ENCODE measurements at regions not wholly inside any gene's neighbourhood (a gene's known extent, or its start where the extent isn't known, plus 50 kb on each side); places are given as distances from the start of the nearest gene placed in this dataset.

- Histone ChIP-seq H3K4me1 (ENCODE audit: control insufficient read depth, insufficient read depth, low read length) (no peaks in the 10 kb centered on the region), H3K36me3 (ENCODE audit: control insufficient read depth, insufficient read depth, low read length) (no peaks in the 10 kb centered on the region), H3K27ac (ENCODE audit: low read length) (no peak overlapping the region), H3K27me3 (ENCODE audit: control insufficient read depth, insufficient read depth, low read length) (no peaks in the 10 kb centered on the region), H3K4me3 (ENCODE audit: low read length) (no peak overlapping the region), H3K9me3 (ENCODE audit: control insufficient read depth, insufficient read depth, low read length) (no peaks in the 10 kb centered on the region)
- intact Hi-C loops (cut with micrococcal nuclease), result no loop called here
- no peak overlapping the region for H3K4me3 Mint-ChIP-seq
- ATAC-seq (no peak), DNase-seq (no peak)
- no peaks in the 10 kb centered on the region for H3K4me1 Mint-ChIP-seq
- no peaks in the 10 kb centered on the region for H3K36me3 Mint-ChIP-seq
- no peak for TF ChIP-seq CTCF (IDR thresholded peaks at IDR 0.05)
- H3K9me3 Mint-ChIP-seq, result peaks cover 2 to 11% of the 10 kb centered on the region in 2 donors
- H3K27ac Mint-ChIP-seq, result no peak overlapping the region
- no peaks in the 10 kb centered on the region for H3K27me3 Mint-ChIP-seq (ENCODE audit: low read depth in 2 of 2)
Observed at GRCh38 chrX:98422536-98422935, 1538.8 kb downstream of the RPA4 start.

GRCh38 chrX:98432413-98432812 is 1548.7 kb downstream of the RPA4 start:
- DNase-seq, result no peak
- H3K4me1 ChIP-seq (ENCODE audit: control insufficient read depth, insufficient read depth, low read length), result no peaks in the 10 kb centered on the region
- no peaks in the 10 kb centered on the region for H3K9me3 ChIP-seq (ENCODE audit: control insufficient read depth, insufficient read depth, low read length)
- no peaks in the 10 kb centered on the region for H3K36me3 ChIP-seq (ENCODE audit: control insufficient read depth, insufficient read depth, low read length)
- Mint-ChIP-seq H3K27me3 (ENCODE audit: low read depth in 2 of 2) (no peaks in the 10 kb centered on the region), H3K27ac (no peak overlapping the region), H3K4me1 (no peaks in the 10 kb centered on the region), H3K4me3 (no peak overlapping the region), H3K9me3 (peaks cover 2 to 4% of the 10 kb centered on the region in 2 donors), H3K36me3 (no peaks in the 10 kb centered on the region)
- intact Hi-C loops (cut with micrococcal nuclease), result no loop called here
- no peaks in the 10 kb centered on the region for H3K27me3 ChIP-seq (ENCODE audit: control insufficient read depth, insufficient read depth, low read length)
- no peak for TF ChIP-seq CTCF (IDR thresholded peaks at IDR 0.05)
- no peak overlapping the region for H3K27ac ChIP-seq (ENCODE audit: low read length)
- no peak for ATAC-seq
- no peak overlapping the region for H3K4me3 ChIP-seq (ENCODE audit: low read length)
- WGBS (ENCODE audit: insufficient coverage), result 100% methylated on average over 1 of the region's 1 CpG

- DNase-seq, result no peak
- WGBS (ENCODE audit: insufficient coverage), result 85% methylated on average over 3 of the region's 4 CpGs
- Histone ChIP-seq H3K27me3 (ENCODE audit: control insufficient read depth, insufficient read depth, low read length) (no peaks in the 10 kb centered on the region), H3K9me3 (ENCODE audit: control insufficient read depth, insufficient read depth, low read length) (no peaks in the 10 kb centered on the region), H3K4me1 (ENCODE audit: control insufficient read depth, insufficient read depth, low read length) (no peaks in the 10 kb centered on the region), H3K4me3 (ENCODE audit: low read length) (no peak overlapping the region), H3K27ac (ENCODE audit: low read length) (no peak overlapping the region), H3K36me3 (ENCODE audit: control insufficient read depth, insufficient read depth, low read length) (no peaks in the 10 kb centered on the region)
- H3K27me3 Mint-ChIP-seq (ENCODE audit: low read depth in 2 of 2), result no peaks in the 10 kb centered on the region
- intact Hi-C loops (cut with micrococcal nuclease), result no loop called here
- no peak overlapping the region for H3K27ac Mint-ChIP-seq
- no peak for ATAC-seq
- no peak overlapping the region for H3K4me3 Mint-ChIP-seq
- no peaks in the 10 kb centered on the region for H3K4me1 Mint-ChIP-seq
- H3K36me3 Mint-ChIP-seq, result no peaks in the 10 kb centered on the region
- peaks cover 0 to 10% of the 10 kb centered on the region in 2 donors for H3K9me3 Mint-ChIP-seq
- no peak for TF ChIP-seq CTCF (IDR thresholded peaks at IDR 0.05)
Observed at GRCh38 chrX:98448524-98448923, 1564.8 kb downstream of the RPA4 start.

- intact Hi-C loops (cut with micrococcal nuclease), result no loop called here
- DNase-seq (no peak), ATAC-seq (no peak)
- 88% methylated on average over 1 of the region's 1 CpG for WGBS (ENCODE audit: insufficient coverage)
- Histone ChIP-seq H3K4me3 (ENCODE audit: low read length) (no peak overlapping the region), H3K4me1 (ENCODE audit: control insufficient read depth, insufficient read depth, low read length) (no peaks in the 10 kb centered on the region), H3K36me3 (ENCODE audit: control insufficient read depth, insufficient read depth, low read length) (no peaks in the 10 kb centered on the region), H3K27ac (ENCODE audit: low read length) (no peak overlapping the region), H3K9me3 (ENCODE audit: control insufficient read depth, insufficient read depth, low read length) (no peaks in the 10 kb centered on the region), H3K27me3 (ENCODE audit: control insufficient read depth, insufficient read depth, low read length) (no peaks in the 10 kb centered on the region)
- Mint-ChIP-seq H3K27ac (no peak overlapping the region), H3K27me3 (ENCODE audit: low read depth in 2 of 2) (no peaks in the 10 kb centered on the region), H3K4me3 (no peak overlapping the region), H3K36me3 (no peaks in the 10 kb centered on the region), H3K4me1 (no peaks in the 10 kb centered on the region), H3K9me3 (peaks cover 2 to 10% of the 10 kb centered on the region in 2 donors)
- TF ChIP-seq CTCF (IDR thresholded peaks at IDR 0.05), result no peak
Observed at GRCh38 chrX:98452456-98452855, 1568.7 kb downstream of the RPA4 start.

Measured in natural killer cell (primary cell).